Esophagus squamous epithelium (tissue), 4 donors: ENCODE measurements at regions not wholly inside any gene's neighbourhood (a gene's known extent, or its start where the extent isn't known, plus 50 kb on each side); places are given as distances from the start of the nearest gene placed in this dataset.
"Not testable (repeated sequence)": the region's sequence is repeated elsewhere in the genome, so short reads cannot be mapped to it uniquely, and the experiment has no call there.

Experiments used
- CTCF ChIP-seq, 6 experiments: fragments of 450-650 bp in 4 of 6; fragments of 200-600 bp in 2 of 6; sonication (generic) in 2 of 6; IDR thresholded peaks; one replicate each; pipeline ENCODE4 v1.5.1; 2016 to 2019; ENCODE audit warnings: antibody characterized with exemption in 6 of 6, mild to moderate bottlenecking in 4 of 6, moderate library complexity in 4 of 6
- POLR2A ChIP-seq, 4 donors: fragments of 450-650 bp; IDR thresholded peaks; one replicate each; pipeline ENCODE4 v1.6.1; 2017; ENCODE audit warnings: antibody characterized with exemption in 4 of 4, mild to moderate bottlenecking in 4 of 4, moderate library complexity in 3 of 4

- not testable (repeated sequence) for TF ChIP-seq POLR2A, CTCF (IDR thresholded peaks at IDR 0.05)
These were observed 294.6 kb downstream of the CCDC74A start for GRCh38 chr2:131822237-131822721.
